Endothelial cell of umbilical vein (primary cell): ENCODE measurements at regions not wholly inside any gene's neighbourhood (a gene's known extent, or its start where the extent isn't known, plus 50 kb on each side); places are given as distances from the start of the nearest gene placed in this dataset.

ENCODE experiments used
- CTCF ChIP-seq, 2 donors: IDR thresholded peaks; 1 replicate in 1 of 2; 2 replicates in 1 of 2; pipeline ENCODE4 v1.5.1; 2011; ENCODE audit warnings: low read length in 2 of 2, mild to moderate bottlenecking in 2 of 2, moderate library complexity in 2 of 2, control low read depth in 1 of 2, inconsistent platforms in 1 of 2, low read depth in 1 of 2; ENCODE audit not compliant: insufficient read depth in 1 of 2; ENCODE audit errors: extremely low read depth in 1 of 2
- EZH2 ChIP-seq: IDR thresholded peaks from 2 replicates; pipeline ENCODE4 v1.6.1; 2012; ENCODE audit warnings: borderline replicate concordance, low read depth, mild to moderate bottlenecking, moderate library complexity, low read length, inconsistent platforms; ENCODE audit not compliant: severe bottlenecking
- FOS ChIP-seq: IDR thresholded peaks from 2 replicates; pipeline ENCODE4 v1.6.1; 2011; ENCODE audit warnings: mild to moderate bottlenecking, low read length, moderate library complexity, borderline replicate concordance; ENCODE audit not compliant: insufficient read depth
- GATA2 ChIP-seq: IDR thresholded peaks from 2 replicates; pipeline ENCODE4 v1.7.0; 2011; ENCODE audit warnings: low read depth, mild to moderate bottlenecking, moderate library complexity, mixed read lengths, low read length; ENCODE audit not compliant: insufficient read length, insufficient read depth
- JUN ChIP-seq: IDR thresholded peaks from 2 replicates; pipeline ENCODE4 v1.6.1; 2011; ENCODE audit warnings: borderline replicate concordance, low read depth; ENCODE audit not compliant: insufficient read length, insufficient read depth
- MAX ChIP-seq: IDR thresholded peaks from 2 replicates; pipeline ENCODE4 v1.6.1; 2011; ENCODE audit not compliant: insufficient read depth, insufficient read length
- MYC ChIP-seq: IDR thresholded peaks from one replicate; pipeline ENCODE4 v1.6.1; 2011; ENCODE audit warnings: mild to moderate bottlenecking, low read depth, low read length
- POLR2A ChIP-seq: IDR thresholded peaks from 2 replicates; pipeline ENCODE4 v1.6.1; 2012; ENCODE audit warnings: low read depth, mild to moderate bottlenecking, control low read depth, low read length
- POLR2AphosphoS5 ChIP-seq: IDR thresholded peaks from 2 replicates; pipeline ENCODE4 v1.6.1; 2012; ENCODE audit warnings: low read depth, mild to moderate bottlenecking, control low read depth, low read length, moderate library complexity; ENCODE audit not compliant: insufficient read depth

GRCh38 chr14:27427796-27428195 lies 830.0 kb upstream of the NOVA1 start:
- TF ChIP-seq EZH2 = no peak
- no peak for TF ChIP-seq MAX
- TF ChIP-seq CTCF (IDR thresholded peaks at IDR 0.05; ENCODE audit: extremely low read depth in 1 of 2, insufficient read depth in 1 of 2, low read depth in 1 of 2, low read length in 2 of 2) = no peak
- TF ChIP-seq POLR2AphosphoS5 = no peak
- no peak for TF ChIP-seq MYC
- no peak for TF ChIP-seq POLR2A
- TF ChIP-seq FOS = no peak
- no peak for TF ChIP-seq GATA2
- no peak for TF ChIP-seq JUN
